Stromal cell of bone marrow (primary cell): ENCODE measurements at regions not wholly inside any gene's neighbourhood (a gene's known extent, or its start where the extent isn't known, plus 50 kb on each side); places are given as distances from the start of the nearest gene placed in this dataset.

Source experiments
- DNase-seq: peaks from one replicate; pipeline ENCODE4 v3.0.0-alpha.2; 2012; ENCODE audit warnings: low read depth

DNA sequence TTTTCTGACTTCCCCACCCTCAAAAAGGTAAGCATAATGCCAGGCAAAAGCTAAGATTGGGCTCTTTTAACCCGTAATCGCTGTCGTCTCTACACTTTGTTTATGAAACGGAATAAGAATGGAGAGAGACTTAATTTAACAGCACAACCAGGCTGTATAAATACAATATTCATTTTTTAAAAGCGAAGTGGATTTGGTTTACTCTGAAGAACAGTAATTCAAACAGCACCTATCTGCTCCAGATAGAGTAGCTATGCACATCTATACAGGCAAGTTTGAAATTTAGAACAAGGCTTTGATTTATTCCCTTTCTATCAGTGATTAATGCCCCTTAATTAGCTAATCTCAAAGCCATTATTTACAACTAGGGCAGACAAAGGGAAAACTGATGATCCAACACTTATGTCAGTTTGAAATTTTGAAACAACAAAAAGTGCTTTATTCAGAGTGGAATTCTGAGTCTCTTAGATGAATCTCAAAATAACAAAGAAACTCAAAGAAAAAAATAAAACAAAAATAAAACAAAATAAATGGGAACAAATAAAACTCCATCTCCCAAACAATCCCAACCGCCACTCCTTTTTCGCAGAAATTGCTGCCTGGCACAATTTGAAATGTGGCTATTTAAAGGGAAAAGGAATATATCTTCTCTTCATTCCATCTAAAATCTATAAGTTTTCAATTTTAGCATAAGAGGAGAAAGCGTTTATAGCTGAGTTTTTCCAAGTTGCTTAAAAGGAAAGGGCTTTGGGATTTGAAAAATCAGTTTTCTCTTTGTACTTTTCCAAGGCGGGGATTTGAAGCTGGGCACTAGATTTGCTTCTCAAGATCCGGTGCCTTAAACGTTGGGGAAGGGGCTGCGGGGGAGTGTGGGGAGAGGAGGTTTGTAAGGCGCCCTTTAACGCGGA, 298.6 kb downstream of the PARP8 start:
- no peak for DNase-seq

DNA sequence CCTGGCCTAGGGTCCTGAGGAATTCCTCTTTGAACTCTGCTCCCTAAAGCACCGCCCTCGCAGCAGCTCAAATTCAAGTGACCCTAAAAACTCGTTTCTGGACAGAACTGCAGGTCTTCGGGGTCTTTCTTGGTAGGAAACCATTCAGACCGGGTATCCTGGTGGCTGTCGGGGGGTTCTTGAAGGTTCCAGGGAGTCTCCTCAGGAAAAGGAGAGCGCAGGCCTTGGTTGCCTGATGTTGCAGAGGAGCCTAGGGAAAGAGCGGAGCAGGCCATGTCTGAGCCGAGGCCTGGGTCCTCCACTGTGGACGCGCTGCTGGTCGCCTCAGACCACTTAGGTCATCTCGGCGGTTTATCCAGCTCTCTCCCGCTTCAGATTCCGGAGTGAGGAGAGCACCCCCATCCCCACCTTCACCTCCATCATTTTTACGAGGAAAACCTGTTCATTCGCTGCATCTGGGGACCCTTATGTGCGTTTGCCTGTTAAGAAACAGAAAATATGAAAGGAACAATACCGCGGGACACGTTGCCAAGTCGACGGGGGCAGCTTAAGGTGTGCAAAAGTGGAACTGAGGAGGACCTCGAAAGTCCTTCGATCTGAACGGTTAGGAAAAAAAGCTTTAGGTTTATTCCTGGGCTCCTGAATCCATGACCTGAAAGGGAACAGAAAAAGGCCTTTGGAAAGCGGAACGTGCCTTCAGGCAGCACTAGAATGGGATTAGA, 299.4 kb downstream of the PARP8 start:
- no peak for DNase-seq

- DNase-seq = no peak
These were observed 300.6 kb downstream of the PARP8 start for GRCh38 chr5:50967009-50967562.

DNA sequence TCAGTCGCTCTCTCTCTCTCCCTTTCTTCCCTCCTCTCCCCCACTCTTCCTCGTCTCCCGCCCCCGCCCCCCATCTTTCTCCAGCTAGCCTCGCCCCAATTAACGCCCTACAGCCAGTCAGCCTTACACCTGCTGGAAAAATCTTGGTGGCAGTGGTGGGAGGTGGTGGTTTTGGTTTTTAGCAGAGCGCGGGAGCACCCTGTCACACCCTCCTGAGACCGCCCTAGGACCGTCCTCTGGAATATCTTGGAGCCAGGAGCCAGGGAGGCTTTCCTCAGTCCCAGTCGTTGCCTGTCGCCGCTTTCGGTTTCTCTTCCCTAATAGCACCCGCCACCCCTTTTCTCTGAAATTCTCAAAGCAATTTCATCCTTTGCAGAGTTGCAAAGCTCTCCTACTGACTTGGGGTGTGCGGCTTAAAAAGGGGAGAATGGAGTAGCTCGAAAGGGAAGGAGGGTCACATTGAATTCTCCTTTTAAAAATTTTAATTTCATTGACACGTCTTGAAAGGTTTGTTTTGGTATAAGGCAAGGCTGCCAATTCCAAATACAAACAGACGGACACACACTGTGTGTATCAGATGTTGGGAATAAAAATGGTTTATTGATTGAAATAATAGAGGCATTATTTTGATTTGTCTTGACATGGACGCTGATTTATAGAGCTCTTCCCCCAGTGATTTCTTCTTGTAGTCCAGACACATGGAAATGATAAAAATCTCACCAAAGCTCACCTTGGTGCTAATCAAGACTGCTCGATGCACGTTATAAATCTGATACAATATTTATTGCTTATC, 301.3 kb downstream of the PARP8 start:
- DNase-seq = no peak

GRCh38 chr5:50968356-50969149, 302.1 kb downstream of the PARP8 start:
- no peak for DNase-seq

- DNase-seq = no peak
These were observed 303.0 kb downstream of the PARP8 start for GRCh38 chr5:50969151-50970031.

DNA sequence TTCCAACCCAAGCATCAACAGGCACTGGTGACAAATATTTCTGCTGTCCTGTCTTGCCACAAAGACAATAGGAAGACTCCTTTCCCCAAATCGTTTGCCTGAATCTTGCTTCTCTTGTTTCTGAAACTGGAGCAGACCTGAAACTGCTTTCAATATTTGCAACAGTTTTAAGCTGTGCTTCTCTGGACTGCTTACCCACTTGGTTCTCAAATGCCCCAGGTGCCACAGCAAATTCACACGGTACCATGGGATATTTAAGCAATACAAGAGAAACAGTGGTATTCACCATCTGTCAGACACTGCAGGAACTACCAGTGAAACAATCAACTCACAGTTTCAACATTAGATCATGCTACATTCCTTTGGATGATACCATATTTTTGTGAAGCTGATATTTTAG, 309.4 kb downstream of the PARP8 start:
- DNase-seq = no peak

DNA sequence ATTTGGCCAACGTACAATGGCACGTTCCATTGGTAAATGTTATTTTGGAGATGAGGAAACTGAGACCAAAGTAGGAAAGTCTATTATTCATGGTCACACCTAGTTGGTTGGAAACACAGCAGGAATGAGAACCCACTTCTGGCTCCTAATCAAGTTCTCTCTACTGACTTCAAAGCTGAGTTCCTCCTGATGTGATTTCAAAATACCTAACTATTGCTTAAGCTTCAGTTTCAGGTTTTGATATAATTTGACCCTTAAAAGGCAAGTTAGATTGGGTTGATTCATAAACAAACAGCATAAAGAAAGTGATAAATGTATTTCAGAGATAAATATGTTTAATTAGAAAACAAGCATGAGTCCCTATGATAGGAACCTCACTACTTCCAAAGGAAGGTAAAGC, 312.5 kb downstream of the PARP8 start:
- no peak for DNase-seq

DNA sequence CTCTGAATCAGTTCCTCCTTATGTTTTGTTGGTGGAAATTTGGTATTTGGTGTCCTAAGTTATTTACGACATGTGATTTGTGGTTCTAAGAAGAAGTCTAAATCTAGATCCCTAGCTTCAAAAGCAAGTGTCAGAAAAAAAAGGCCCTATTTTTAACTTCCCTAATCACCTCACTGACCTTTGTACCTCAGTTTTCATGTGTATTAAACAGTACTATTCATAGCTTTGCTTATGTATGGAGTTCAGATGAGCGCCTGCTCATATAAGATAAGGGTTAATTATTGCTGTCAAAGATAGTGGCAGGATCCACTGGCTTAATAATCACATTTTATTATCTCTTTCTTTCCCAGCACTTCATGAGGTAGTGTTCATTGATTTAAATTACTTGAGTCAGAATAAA, 318.2 kb downstream of the PARP8 start:
- no peak for DNase-seq

- DNase-seq = no peak
These were observed 324.0 kb downstream of the PARP8 start for GRCh38 chr5:50990296-50990924.

DNA sequence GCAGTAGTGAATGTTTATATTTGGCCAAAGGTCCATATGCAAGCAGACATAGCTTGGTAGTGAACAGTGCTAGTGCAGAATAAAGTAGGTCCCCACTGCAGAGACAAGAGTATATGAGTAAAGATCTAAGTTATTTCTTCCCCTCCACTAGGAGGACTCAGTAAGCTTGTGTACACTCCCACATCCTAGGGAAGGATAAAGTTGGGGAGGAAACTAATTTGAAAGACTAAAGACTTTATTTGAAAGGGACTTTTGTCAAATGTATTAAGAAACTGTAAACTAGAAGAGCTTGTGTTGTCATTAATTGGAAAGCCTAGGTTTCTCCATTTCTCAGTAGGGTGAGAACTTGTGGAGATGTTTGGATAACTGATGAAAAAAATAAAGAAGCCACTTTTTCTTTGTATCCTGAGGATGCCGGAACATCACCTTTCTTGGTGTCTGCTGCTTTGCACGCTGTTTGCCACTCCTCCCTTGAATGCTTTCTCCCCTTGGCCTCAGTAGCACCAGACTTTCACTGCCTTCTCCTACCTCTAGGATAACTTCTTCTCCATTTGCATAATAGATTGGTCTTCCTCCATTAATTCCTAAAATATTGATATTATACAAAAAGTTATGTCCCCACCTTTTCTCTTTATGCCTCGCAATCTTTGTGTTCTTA, 329.0 kb downstream of the PARP8 start:
- no peak for DNase-seq

DNA sequence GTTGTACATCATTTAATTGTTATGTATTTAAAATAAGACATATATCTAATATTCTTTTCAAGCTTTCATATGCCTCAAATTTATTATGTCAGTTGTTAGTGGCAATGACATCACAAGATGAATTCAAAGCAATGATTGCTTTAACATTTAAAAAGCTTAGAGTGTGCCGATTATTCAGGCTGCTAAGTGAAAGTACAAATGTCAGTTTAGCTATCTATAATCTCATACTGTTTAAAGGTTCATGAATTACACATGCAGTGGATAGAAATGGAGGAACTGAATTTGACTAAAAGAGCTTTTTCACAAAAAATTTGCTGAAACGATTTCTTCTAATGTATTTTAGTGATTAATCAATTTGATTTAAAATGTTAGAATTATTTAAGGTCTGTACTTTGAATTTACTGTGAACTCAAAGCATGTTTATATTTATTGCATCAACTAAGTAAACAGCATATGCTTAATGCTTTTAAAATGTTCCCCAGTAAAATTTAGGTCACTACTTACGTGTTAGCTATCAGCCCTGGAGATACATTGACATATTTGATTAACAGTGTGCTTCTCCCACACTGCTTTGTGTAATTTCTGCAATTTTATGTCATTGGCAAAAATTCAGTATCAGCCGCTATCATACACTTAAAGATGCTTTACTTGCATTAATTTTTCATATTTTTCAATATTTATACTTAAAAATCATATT, 334.9 kb downstream of the PARP8 start:
- no peak for DNase-seq

DNA sequence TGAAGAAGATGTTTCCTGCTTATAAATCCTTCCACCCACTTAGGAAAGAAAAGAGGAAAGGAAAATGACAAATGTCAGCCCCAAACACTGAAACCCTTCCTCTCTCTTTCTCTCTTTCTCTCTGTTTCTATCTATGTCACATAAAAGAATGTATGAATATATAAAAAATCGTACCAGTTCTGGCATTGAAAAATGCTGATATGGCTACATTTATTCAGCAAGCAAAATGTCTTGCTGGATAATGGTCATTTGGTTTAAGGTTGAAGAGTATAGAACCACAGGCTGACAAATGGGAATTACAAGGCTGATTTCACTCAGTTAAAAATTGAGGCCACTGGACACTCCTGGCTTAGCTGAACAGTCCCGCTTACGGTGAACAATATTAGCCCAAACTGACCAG, 335.9 kb downstream of the PARP8 start:
- no peak for DNase-seq

- DNase-seq = no peak
These were observed 346.6 kb downstream of the PARP8 start for GRCh38 chr5:51013036-51013435.

DNA sequence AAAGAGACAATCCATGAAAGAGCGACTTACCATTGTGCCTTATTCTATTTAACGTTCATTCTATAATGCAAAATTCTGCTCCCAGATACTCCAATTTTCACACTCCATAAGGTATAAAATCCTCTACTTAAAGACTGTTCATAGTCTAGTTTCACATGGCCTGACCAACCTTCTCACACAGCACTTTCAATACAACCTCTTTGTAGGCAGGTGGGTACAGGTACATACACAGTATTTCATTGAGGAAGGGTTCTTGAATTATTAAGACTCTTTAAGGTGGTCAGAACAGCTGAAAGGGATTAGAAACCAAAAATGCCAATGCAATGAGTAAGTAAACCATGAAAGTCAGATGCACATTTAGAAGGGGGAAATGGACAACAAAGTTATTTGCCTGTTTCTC, 352.0 kb downstream of the PARP8 start:
- no peak for DNase-seq

- no peak for DNase-seq
These were observed 357.8 kb downstream of the PARP8 start for GRCh38 chr5:51024263-51024662.

DNA sequence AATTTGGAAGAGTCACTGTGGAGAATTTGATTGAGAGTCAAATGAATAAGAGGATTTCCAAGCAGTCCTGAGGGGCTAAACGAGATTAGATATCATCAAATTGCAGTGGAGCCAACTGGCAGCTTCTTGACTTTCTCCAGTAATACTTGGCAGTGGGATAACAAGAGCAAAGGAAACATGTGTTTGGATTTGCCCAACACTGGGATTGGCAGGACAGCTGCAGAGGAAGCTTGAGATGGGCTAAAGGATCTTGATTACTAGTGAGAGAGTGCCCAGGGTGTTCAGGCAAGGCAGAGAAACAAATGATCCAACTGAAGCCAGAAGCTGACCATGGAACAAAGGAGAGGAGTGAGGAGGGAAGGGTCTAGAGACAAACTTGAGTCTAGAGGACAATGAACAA, 356.0 kb upstream of the ISL1 start:
- DNase-seq = no peak

GRCh38 chr5:51028394-51028793, 354.9 kb upstream of the ISL1 start:
- no peak for DNase-seq

DNA sequence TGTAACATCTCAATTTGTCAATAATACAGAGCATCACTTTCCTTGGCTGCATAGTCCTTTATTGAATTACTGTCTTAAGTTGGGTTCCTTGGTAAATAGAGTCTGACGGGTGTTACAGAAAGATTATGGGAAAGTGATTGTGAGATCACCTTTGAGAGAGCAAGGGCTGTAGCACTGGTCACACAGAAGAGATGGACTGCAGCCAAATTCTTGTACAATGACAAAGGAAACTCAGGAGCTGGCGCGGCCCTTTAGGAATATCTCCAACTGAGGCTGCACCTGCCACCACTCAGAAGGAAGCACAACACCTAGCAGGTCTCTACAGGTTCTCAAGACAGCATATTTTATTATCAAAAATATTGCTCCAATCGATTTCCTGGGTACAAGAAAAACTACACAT, 350.0 kb upstream of the ISL1 start:
- no peak for DNase-seq
